ENCODE measurements at regions not wholly inside any gene's neighbourhood (a gene's known extent, or its start where the extent isn't known, plus 50 kb on each side); places are given as distances from the start of the nearest gene placed in this dataset.

GRCh38 chr9:3036333-3036700, 192.4 kb upstream of the PUM3 start:
- no peak for TF ChIP-seq CTCF (conservative IDR thresholded peaks at IDR 0.05; ENCODE audit: low read length)
- no peak for TF ChIP-seq EZH2phosphoT487 (IDR thresholded peaks at IDR 0.05; ENCODE audit: borderline replicate concordance)

Data from Loucy (cell line).